Activated CD8-positive, alpha-beta T cell treated with anti-CD3 and anti-CD28 coated beads, Interleukin-2, amount 10 ng/mL, durations not matched to agents 7 days and 5 days (primary cell): ENCODE measurements at regions not wholly inside any gene's neighbourhood (a gene's known extent, or its start where the extent isn't known, plus 50 kb on each side); places are given as distances from the start of the nearest gene placed in this dataset.

Experiments used
- ATAC-seq: fragments of 150-1000 bp; cut with Tn5 transposase; one replicate; pipeline ENCODE4 v1.10.0; 2021; ENCODE audit warnings: moderate library complexity
- CTCF ChIA-PET: fragments of 350-600 bp; sonication (Branson Sonifier 250); formaldehyde crosslinking; loops from one replicate; lab custom pipeline; 2021; ENCODE audit warnings: antibody characterized with exemption; lab: Charles Lee
- POLR2A ChIA-PET: fragments of 350-600 bp; sonication (Branson Sonifier 250); formaldehyde crosslinking; loops from one replicate; lab custom pipeline; 2021; ENCODE audit warnings: antibody characterized with exemption; lab: Charles Lee
- DNase-seq: peaks from one replicate; pipeline ENCODE4 v3.0.0-alpha.2; 2020
- H3K27ac Mint-ChIP-seq: one replicate; pipeline ENCODE4 v1.8.0; 2021; ENCODE audit warnings: mild to moderate bottlenecking, mixed read lengths
- H3K27me3 Mint-ChIP-seq: one replicate; pipeline ENCODE4 v1.8.0; 2021; ENCODE audit warnings: low read depth, mixed read lengths
- H3K36me3 Mint-ChIP-seq: one replicate; pipeline ENCODE4 v1.8.0; 2021; ENCODE audit warnings: low read depth, mixed read lengths
- H3K4me1 Mint-ChIP-seq: one replicate; pipeline ENCODE4 v1.8.0; 2021; ENCODE audit warnings: low read depth, mixed read lengths
- H3K4me3 Mint-ChIP-seq: one replicate; pipeline ENCODE4 v1.8.0; 2021; ENCODE audit warnings: mild to moderate bottlenecking, mixed read lengths
- H3K9me3 Mint-ChIP-seq: one replicate; pipeline ENCODE4 v1.8.0; 2022; ENCODE audit warnings: mixed read lengths; ENCODE audit not compliant: insufficient read depth

- no peak overlapping the region for H3K27ac Mint-ChIP-seq
- no peaks in the 10 kb centered on the region for H3K36me3 Mint-ChIP-seq
- CTCF ChIA-PET, result no interaction called here
- POLR2A ChIA-PET, result no interaction called here
- no peak for DNase-seq
- H3K4me1 Mint-ChIP-seq, result no peaks in the 10 kb centered on the region
- no peak for ATAC-seq
- no peaks in the 10 kb centered on the region for H3K27me3 Mint-ChIP-seq
- no peak overlapping the region for H3K4me3 Mint-ChIP-seq
- H3K9me3 Mint-ChIP-seq, result no peaks in the 10 kb centered on the region
These were observed 532.8 kb downstream of the GBA3 start for GRCh38 chr4:23225564-23225963.

GRCh38 chr4:23224684-23225420 lies 532.1 kb downstream of the GBA3 start:
- DNase-seq, result no peak
- ATAC-seq, result no peak
- Mint-ChIP-seq H3K27ac (no peak overlapping the region), H3K4me3 (no peak overlapping the region), H3K36me3 (no peaks in the 10 kb centered on the region), H3K27me3 (no peaks in the 10 kb centered on the region), H3K4me1 (no peaks in the 10 kb centered on the region), H3K9me3 (no peaks in the 10 kb centered on the region)
- CTCF ChIA-PET, result no interaction called here
- POLR2A ChIA-PET, result no interaction called here

- DNase-seq (no peak), ATAC-seq (no peak)
- Mint-ChIP-seq H3K4me1 (no peaks in the 10 kb centered on the region), H3K36me3 (no peaks in the 10 kb centered on the region), H3K9me3 (no peaks in the 10 kb centered on the region), H3K27me3 (no peaks in the 10 kb centered on the region), H3K27ac (no peak overlapping the region), H3K4me3 (no peak overlapping the region)
- ChIA-PET POLR2A (no interaction called here), CTCF (no interaction called here)
These were observed 528.2 kb downstream of the GBA3 start for GRCh38 chr4:23220911-23221310.

GRCh38 chr4:23219779-23220408 lies 527.2 kb downstream of the GBA3 start:
- CTCF ChIA-PET, result no interaction called here

GRCh38 chr4:23213198-23213597 lies 520.5 kb downstream of the GBA3 start:
- Mint-ChIP-seq H3K4me3 (no peak overlapping the region), H3K4me1 (no peaks in the 10 kb centered on the region), H3K27me3 (no peaks in the 10 kb centered on the region), H3K9me3 (no peaks in the 10 kb centered on the region), H3K36me3 (no peaks in the 10 kb centered on the region), H3K27ac (no peak overlapping the region)
- DNase-seq (no peak), ATAC-seq (no peak)
- ChIA-PET POLR2A (no interaction called here), CTCF (no interaction called here)

More at GRCh38 chr4:23219779-23220408, 527.2 kb downstream of the GBA3 start:
- POLR2A ChIA-PET, result no interaction called here
- Mint-ChIP-seq H3K36me3 (no peaks in the 10 kb centered on the region), H3K27ac (no peak overlapping the region), H3K9me3 (no peaks in the 10 kb centered on the region), H3K4me3 (no peak overlapping the region), H3K27me3 (no peaks in the 10 kb centered on the region), H3K4me1 (no peaks in the 10 kb centered on the region)
- DNase-seq (no peak), ATAC-seq (no peak)

- Mint-ChIP-seq H3K36me3 (no peaks in the 10 kb centered on the region), H3K4me3 (no peak overlapping the region), H3K4me1 (no peaks in the 10 kb centered on the region), H3K27me3 (no peaks in the 10 kb centered on the region), H3K27ac (no peak overlapping the region), H3K9me3 (no peaks in the 10 kb centered on the region)
- DNase-seq (no peak), ATAC-seq (no peak)
- ChIA-PET POLR2A (no interaction called here), CTCF (no interaction called here)
These were observed 519.8 kb downstream of the GBA3 start for GRCh38 chr4:23212558-23212957.

- POLR2A ChIA-PET, result no interaction called here
These were observed 514.3 kb downstream of the GBA3 start for GRCh38 chr4:23207059-23207458.

GRCh38 chr4:23202712-23203247 lies 510.0 kb downstream of the GBA3 start:
- ATAC-seq, result no peak
- H3K27ac Mint-ChIP-seq, result no peak overlapping the region
- POLR2A ChIA-PET, result interaction anchor here (0.9 kb wide), 1 partner anchor 12 kb away, joined by 3 read pairs; no protein-coding TSS in a partner anchor

More at GRCh38 chr4:23207059-23207458, 514.3 kb downstream of the GBA3 start:
- Mint-ChIP-seq H3K36me3 (no peaks in the 10 kb centered on the region), H3K9me3 (no peaks in the 10 kb centered on the region), H3K4me1 (no peaks in the 10 kb centered on the region), H3K27me3 (no peaks in the 10 kb centered on the region), H3K4me3 (no peak overlapping the region), H3K27ac (no peak overlapping the region)
- no peak for ATAC-seq
- DNase-seq, result no peak
- CTCF ChIA-PET, result no interaction called here

GRCh38 chr4:23194751-23195150 lies 502.0 kb downstream of the GBA3 start:
- DNase-seq, result no peak
- H3K4me3 Mint-ChIP-seq, result no peak overlapping the region
- H3K4me1 Mint-ChIP-seq, result no peaks in the 10 kb centered on the region
- POLR2A ChIA-PET, result no interaction called here
- H3K27ac Mint-ChIP-seq, result no peak overlapping the region
- H3K27me3 Mint-ChIP-seq, result no peaks in the 10 kb centered on the region
- no peaks in the 10 kb centered on the region for H3K9me3 Mint-ChIP-seq
- H3K36me3 Mint-ChIP-seq, result no peaks in the 10 kb centered on the region
- CTCF ChIA-PET, result no interaction called here
- no peak for ATAC-seq

More at GRCh38 chr4:23202712-23203247, 510.0 kb downstream of the GBA3 start:
- H3K27me3 Mint-ChIP-seq, result no peaks in the 10 kb centered on the region
- H3K4me1 Mint-ChIP-seq, result no peaks in the 10 kb centered on the region
- no peak for DNase-seq
- no peaks in the 10 kb centered on the region for H3K9me3 Mint-ChIP-seq
- no peaks in the 10 kb centered on the region for H3K36me3 Mint-ChIP-seq
- CTCF ChIA-PET, result no interaction called here
- H3K4me3 Mint-ChIP-seq, result no peak overlapping the region

GRCh38 chr4:23174179-23174578 lies 481.4 kb downstream of the GBA3 start:
- ChIA-PET CTCF (no interaction called here), POLR2A (no interaction called here)
- H3K4me1 Mint-ChIP-seq, result no peaks in the 10 kb centered on the region
- H3K4me3 Mint-ChIP-seq, result no peak overlapping the region
- H3K27ac Mint-ChIP-seq, result no peak overlapping the region
- peaks cover 13% of the 10 kb centered on the region for H3K9me3 Mint-ChIP-seq
- H3K27me3 Mint-ChIP-seq, result no peaks in the 10 kb centered on the region
- no peaks in the 10 kb centered on the region for H3K36me3 Mint-ChIP-seq
- no peak for DNase-seq
- ATAC-seq, result no peak

- ATAC-seq (no peak), DNase-seq (no peak)
- no peaks in the 10 kb centered on the region for H3K27me3 Mint-ChIP-seq
- H3K9me3 Mint-ChIP-seq, result peaks cover 11% of the 10 kb centered on the region
- H3K36me3 Mint-ChIP-seq, result no peaks in the 10 kb centered on the region
- CTCF ChIA-PET, result no interaction called here
- H3K4me1 Mint-ChIP-seq, result no peaks in the 10 kb centered on the region
- no peak overlapping the region for H3K4me3 Mint-ChIP-seq
- POLR2A ChIA-PET, result no interaction called here
- H3K27ac Mint-ChIP-seq, result no peak overlapping the region
These were observed 479.2 kb downstream of the GBA3 start for GRCh38 chr4:23171976-23172375.

- Mint-ChIP-seq H3K4me3 (no peak overlapping the region), H3K27ac (no peak overlapping the region), H3K4me1 (no peaks in the 10 kb centered on the region), H3K36me3 (no peaks in the 10 kb centered on the region), H3K9me3 (peaks cover 4% of the 10 kb centered on the region), H3K27me3 (no peaks in the 10 kb centered on the region)
- POLR2A ChIA-PET, result no interaction called here
- CTCF ChIA-PET, result no interaction called here
- ATAC-seq (no peak), DNase-seq (no peak)
These were observed 477.0 kb downstream of the GBA3 start for GRCh38 chr4:23169608-23170311.
